ENCODE measurements at regions not wholly inside any gene's neighbourhood (a gene's known extent, or its start where the extent isn't known, plus 50 kb on each side); places are given as distances from the start of the nearest gene placed in this dataset.

DNA sequence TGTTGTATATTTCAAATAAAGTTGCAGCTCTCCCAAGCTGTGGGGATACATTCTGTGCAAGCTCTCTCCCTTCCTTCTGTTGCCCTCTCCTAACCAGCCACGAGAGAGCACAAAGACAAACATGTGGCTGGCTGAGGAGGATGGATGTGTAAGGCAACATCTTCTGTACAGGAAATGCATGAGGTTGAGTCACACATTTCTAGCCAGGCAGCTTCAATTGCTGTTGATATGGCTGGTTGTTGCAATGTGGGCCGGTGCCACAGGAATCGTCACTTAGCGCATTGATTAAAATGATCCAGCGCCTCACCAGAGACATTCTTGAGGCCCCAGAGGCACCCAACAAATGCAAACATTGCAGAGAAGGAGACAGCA is 207.1 kb downstream of the ICE1 start:
- no peak for TF ChIP-seq POLR2A (IDR thresholded peaks at IDR 0.05)
- TF ChIP-seq, protein P1, sequence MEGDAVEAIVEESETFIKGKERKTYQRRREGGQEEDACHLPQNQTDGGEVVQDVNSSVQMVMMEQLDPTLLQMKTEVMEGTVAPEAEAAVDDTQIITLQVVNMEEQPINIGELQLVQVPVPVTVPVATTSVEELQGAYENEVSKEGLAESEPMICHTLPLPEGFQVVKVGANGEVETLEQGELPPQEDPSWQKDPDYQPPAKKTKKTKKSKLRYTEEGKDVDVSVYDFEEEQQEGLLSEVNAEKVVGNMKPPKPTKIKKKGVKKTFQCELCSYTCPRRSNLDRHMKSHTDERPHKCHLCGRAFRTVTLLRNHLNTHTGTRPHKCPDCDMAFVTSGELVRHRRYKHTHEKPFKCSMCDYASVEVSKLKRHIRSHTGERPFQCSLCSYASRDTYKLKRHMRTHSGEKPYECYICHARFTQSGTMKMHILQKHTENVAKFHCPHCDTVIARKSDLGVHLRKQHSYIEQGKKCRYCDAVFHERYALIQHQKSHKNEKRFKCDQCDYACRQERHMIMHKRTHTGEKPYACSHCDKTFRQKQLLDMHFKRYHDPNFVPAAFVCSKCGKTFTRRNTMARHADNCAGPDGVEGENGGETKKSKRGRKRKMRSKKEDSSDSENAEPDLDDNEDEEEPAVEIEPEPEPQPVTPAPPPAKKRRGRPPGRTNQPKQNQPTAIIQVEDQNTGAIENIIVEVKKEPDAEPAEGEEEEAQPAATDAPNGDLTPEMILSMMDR (IDR thresholded peaks at IDR 0.05), result no peak

Measured in Peyer's patch (tissue), 4 donors.